HUES48 (cell line): ENCODE measurements at regions not wholly inside any gene's neighbourhood (a gene's known extent, or its start where the extent isn't known, plus 50 kb on each side); places are given as distances from the start of the nearest gene placed in this dataset.
"Not testable (repeated sequence)": the region's sequence is repeated elsewhere in the genome, so short reads cannot be mapped to it uniquely, and the experiment has no call there.

Experiments
- H3K27ac ChIP-seq: one replicate; pipeline ENCODE4 v1.7.0; 2013; ENCODE audit warnings: low read depth, low read length, inconsistent platforms
- H3K27me3 ChIP-seq: 2 replicates; pipeline ENCODE4 v1.6.1; 2013; ENCODE audit warnings: mild to moderate bottlenecking, low read length; ENCODE audit not compliant: control insufficient read depth, insufficient read depth
- H3K36me3 ChIP-seq: 2 replicates; pipeline ENCODE4 v1.6.1; 2013; ENCODE audit warnings: low read length; ENCODE audit not compliant: control insufficient read depth, insufficient read depth
- H3K4me1 ChIP-seq: 2 replicates; pipeline ENCODE4 v1.6.1; 2013; ENCODE audit warnings: mild to moderate bottlenecking, low read length; ENCODE audit not compliant: control insufficient read depth, insufficient read depth
- H3K4me3 ChIP-seq: 2 replicates; pipeline ENCODE4 v1.5.1; 2013; ENCODE audit warnings: mild to moderate bottlenecking, low read depth, low read length
- H3K9ac ChIP-seq: 2 replicates; pipeline ENCODE4 v1.6.1; 2013; ENCODE audit warnings: mild to moderate bottlenecking, low read depth, low read length, moderate library complexity
- H3K9me3 ChIP-seq: 2 replicates; pipeline ENCODE4 v1.6.1; 2013; ENCODE audit warnings: low read length; ENCODE audit not compliant: control insufficient read depth, insufficient read depth

DNA sequence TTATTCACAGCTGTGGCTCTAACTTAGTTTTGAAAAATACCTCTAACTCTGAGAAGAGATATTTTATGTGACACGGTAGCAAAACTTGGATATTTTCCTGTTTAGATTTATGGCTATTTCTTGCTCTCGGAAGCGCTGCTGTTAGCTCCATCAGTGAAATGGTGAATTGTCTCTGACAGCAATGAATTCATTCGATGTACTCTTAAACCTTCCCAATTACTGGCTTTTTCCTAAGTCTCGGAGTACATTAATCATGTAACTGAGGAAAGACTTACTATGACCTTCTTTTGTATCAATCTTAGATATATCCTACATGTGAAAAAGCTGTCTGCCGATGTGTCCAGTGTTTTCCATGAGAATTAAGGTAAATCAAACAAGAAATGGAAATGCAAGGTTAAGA lies 613.0 kb downstream of the KIF4B start:
- Histone ChIP-seq H3K9ac (no peak overlapping the region), H3K27ac (no peak overlapping the region), H3K27me3 (no peaks in the 10 kb centered on the region), H3K9me3 (no peaks in the 10 kb centered on the region), H3K4me1 (peaks cover 9% of the 10 kb centered on the region; the same call in 1 of the 2 replicates), H3K36me3 (no peaks in the 10 kb centered on the region), H3K4me3 (no peak overlapping the region)

DNA sequence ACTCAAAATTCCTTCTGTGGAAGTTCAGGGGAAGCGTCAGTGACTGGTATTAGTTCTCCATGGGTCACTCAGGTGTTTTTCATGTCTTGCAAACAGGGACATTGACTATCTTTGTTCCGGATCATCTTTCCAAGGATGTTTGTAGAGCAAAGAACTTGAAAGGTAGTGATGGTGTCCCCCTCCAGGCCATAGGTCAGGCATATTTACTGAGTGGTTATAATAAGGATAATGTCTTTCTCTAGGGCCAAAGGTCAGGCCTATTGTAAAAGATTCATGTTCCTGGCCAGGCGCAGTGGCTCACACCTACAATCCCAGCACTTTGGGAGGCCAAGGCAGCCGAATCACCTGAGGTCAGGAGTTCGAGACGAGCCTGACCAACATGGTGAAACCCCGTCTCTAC lies 614.8 kb downstream of the KIF4B start:
- Histone ChIP-seq H3K27ac (no peak overlapping the region), H3K27me3 (no peaks in the 10 kb centered on the region), H3K4me1 (peaks cover 9% of the 10 kb centered on the region; the same call in 1 of the 2 replicates), H3K9me3 (no peaks in the 10 kb centered on the region), H3K9ac (no peak overlapping the region), H3K4me3 (no peak overlapping the region), H3K36me3 (no peaks in the 10 kb centered on the region)

DNA sequence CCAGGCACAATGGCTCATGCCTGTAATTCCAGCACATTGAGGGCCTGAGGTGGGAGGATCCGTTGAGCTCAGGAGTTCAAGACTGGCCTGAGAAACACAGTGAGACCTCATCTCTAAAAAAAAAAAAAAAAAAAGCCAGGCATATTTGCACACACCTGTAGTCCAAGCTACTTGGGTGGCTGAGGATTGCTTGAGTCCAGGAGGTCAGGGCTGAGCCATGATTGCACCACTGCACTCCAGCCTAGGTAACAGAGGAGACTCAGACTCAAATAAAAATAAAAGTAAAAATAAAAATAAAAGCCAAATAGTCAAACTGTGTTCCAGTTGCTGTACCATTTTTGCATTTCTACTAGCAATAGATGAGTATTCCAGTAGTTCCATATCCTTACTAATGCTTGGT lies 616.0 kb downstream of the KIF4B start:
- no peaks in the 10 kb centered on the region for H3K36me3 ChIP-seq
- no peak overlapping the region for H3K4me3 ChIP-seq
- no peaks in the 10 kb centered on the region for H3K27me3 ChIP-seq
- 0 out of 2 replicates have a peak, but pooled peaks cover 5% of the 10 kb centered on the region for H3K9me3 ChIP-seq
- no peak overlapping the region for H3K27ac ChIP-seq
- H3K4me1 ChIP-seq, result peaks cover 7% of the 10 kb centered on the region; the same call in 1 of the 2 replicates
- H3K9ac ChIP-seq, result no peak overlapping the region

DNA sequence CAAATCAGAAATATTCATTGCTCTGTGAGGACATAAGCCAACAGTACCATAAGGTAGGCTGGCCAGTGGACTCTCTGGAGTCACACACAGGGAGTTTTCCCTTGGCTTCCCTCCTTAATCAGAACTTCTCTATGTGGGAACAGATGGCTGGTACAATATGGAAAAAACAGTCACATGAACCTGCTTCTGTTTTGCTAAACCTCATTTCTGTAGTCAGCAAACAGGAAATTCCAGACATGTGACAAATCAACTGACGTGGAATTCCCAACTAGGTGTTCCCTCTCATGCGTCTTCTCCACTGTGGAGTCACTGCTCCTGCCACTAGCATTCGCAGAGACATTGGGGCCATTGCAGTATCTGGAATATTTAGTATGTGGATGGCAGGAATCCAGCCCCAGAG lies 617.6 kb downstream of the KIF4B start:
- H3K9me3 ChIP-seq, result 0 out of 2 replicates have a peak, but pooled peaks cover 5% of the 10 kb centered on the region
- H3K36me3 ChIP-seq, result no peaks in the 10 kb centered on the region
- no peaks in the 10 kb centered on the region; the same call in 1 of the 2 replicates for H3K4me1 ChIP-seq
- no peak overlapping the region for H3K27ac ChIP-seq
- no peak overlapping the region; the same call in 1 of the 2 replicates for H3K4me3 ChIP-seq
- H3K9ac ChIP-seq, result no peak overlapping the region
- H3K27me3 ChIP-seq, result no peaks in the 10 kb centered on the region

DNA sequence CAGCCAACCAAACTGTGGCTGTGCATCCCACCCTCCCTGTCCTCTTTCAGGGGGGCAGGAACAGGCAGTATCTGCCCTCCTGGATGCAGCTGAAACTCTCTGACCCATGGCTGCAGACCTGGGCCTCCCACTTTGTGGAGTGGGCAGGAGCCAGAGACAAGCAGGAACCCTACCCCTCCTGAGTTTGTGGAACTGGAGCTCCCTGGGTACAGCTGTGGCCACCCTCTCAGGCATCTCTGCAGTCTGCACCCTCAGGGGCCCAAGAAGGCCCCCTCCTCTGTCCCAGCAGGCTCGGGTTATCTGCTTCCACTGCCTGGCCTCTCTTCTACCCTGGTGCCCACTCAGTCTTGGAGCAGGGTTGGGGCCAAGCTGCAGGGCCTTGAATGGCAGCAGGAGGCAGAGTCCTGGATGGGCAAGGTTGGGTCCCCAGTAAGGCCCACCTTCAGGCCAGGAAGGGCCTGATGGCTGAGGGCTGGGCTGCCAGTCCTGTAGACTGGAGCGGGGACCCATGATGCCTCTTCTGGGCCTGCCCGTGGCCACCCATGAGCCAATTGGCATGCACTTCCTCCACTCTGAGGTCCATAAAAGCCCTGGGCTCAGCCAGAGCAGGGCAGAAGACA lies 619.9 kb downstream of the KIF4B start:
- Histone ChIP-seq H3K27me3 (no peaks in the 10 kb centered on the region), H3K9ac (no peak overlapping the region), H3K9me3 (0 out of 2 replicates have a peak, but pooled peaks cover 5% of the 10 kb centered on the region), H3K4me3 (no peak overlapping the region), H3K4me1 (no peaks in the 10 kb centered on the region; the same call in 1 of the 2 replicates), H3K36me3 (no peaks in the 10 kb centered on the region), H3K27ac (no peak overlapping the region)

DNA sequence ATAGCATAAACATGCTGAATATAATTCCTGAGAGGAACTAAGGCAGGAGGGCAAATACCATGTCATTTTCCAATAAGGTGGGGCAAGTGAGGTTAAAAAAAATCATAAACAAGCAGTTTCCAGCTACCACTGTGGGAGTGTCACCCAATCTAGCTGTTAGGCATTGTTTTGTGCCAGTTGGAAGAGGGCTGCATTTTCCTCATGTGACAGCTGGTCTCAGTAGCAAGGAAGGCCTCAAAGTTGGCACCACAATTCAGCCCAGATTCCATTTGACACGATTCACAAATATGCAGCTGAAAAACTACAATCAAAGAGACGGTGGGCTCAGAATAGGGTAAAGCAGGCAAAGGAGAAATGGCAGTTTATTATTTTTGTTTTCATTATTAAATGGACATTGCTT lies 636.1 kb downstream of the KIF4B start:
- no peaks in the 10 kb centered on the region for H3K4me1 ChIP-seq
- H3K27me3 ChIP-seq, result no peaks in the 10 kb centered on the region
- no peak overlapping the region for H3K27ac ChIP-seq
- no peaks in the 10 kb centered on the region for H3K36me3 ChIP-seq
- H3K9ac ChIP-seq, result no peak overlapping the region
- no peak overlapping the region for H3K4me3 ChIP-seq
- no peaks in the 10 kb centered on the region for H3K9me3 ChIP-seq

DNA sequence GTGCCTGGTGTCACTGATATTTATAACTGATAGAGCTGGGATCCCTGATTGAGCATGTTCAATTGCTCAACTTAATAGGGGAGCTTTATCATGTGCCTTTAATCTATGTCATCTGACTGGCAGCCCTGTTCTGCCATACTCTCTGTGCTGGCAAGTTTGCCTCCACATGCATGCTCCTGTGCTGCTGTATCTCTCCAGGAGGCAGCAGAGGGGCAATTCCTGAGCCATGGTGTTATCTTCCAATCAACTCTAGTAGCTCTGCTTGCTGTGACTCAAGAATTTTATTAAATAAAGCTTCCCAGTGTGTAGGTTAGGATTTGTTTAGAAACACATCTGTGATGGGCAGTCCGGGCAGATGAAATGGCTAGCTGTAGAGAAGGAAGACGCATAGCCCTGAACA lies 642.0 kb downstream of the KIF4B start:
- Histone ChIP-seq H3K9ac (no peak overlapping the region), H3K27me3 (no peaks in the 10 kb centered on the region), H3K9me3 (no peaks in the 10 kb centered on the region), H3K27ac (no peak overlapping the region), H3K4me1 (no peaks in the 10 kb centered on the region), H3K4me3 (no peak overlapping the region), H3K36me3 (no peaks in the 10 kb centered on the region)

DNA sequence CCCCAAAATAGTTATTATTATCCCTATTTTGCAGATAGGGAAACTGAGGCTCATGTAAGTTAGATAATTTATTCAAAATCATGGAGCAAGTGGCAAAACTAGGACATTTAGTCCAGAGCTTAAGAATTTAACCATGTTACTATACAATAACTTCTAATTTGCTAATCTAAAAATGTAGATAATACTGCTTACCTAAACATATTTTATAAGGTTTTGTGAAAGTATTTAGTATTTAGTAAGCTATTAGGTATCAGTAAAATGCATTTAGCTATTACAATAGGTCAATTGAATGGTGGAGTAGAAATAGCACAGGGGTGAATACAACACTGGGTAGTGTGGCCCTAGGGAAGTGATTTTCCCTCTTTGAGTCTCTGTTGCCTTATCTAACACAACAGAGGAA lies 648.3 kb downstream of the KIF4B start:
- Histone ChIP-seq H3K4me3 (no peak overlapping the region), H3K9ac (no peak overlapping the region), H3K27me3 (no peaks in the 10 kb centered on the region), H3K36me3 (no peaks in the 10 kb centered on the region), H3K9me3 (no peaks in the 10 kb centered on the region), H3K27ac (no peak overlapping the region), H3K4me1 (no peaks in the 10 kb centered on the region)

DNA sequence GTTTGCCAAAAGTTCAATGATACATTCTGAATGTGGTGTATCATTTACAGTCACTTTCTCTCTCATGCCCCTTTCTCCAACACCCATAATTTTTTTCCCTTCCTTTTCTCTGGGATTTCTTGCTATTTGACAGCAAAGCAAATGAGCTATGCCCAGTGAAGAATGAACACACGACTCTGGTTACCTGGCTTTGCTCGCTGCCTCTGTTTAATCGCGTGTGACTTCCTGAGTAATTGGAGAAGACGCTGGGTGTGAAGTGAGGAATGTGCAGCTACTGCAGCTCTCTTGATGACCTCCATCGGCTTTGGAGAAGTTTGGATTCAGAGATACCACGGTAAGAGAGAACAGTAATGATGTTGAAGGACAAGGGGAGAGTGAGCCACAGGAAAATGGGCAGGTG lies 651.8 kb downstream of the KIF4B start:
- no peaks in the 10 kb centered on the region for H3K36me3 ChIP-seq
- no peaks in the 10 kb centered on the region for H3K9me3 ChIP-seq
- no peaks in the 10 kb centered on the region for H3K4me1 ChIP-seq
- H3K4me3 ChIP-seq, result no peak overlapping the region
- H3K9ac ChIP-seq, result no peak overlapping the region
- no peak overlapping the region for H3K27ac ChIP-seq
- H3K27me3 ChIP-seq, result no peaks in the 10 kb centered on the region

DNA sequence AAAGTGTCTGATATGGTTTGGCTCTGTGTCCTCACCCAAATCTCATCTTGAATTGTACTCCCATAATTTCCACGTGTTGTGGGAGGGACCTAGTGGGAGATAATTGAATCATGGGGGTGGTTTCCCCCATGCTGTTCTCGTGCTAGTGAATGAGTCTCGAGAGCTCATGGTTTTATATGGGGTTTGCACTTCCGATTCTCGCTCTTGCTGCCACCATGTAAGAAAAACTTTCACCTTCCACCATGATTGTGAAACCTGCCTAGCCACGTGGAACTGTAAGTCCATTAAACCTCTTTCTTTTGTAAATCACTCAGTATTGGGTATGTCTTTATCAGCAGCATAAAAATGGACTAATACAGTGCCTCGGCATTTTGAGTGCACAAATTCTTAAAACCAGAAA lies 655.0 kb upstream of the SGCD start:
- not testable (repeated sequence) for H3K9me3 ChIP-seq, H3K4me3 ChIP-seq, H3K9ac ChIP-seq, H3K36me3 ChIP-seq, H3K27me3 ChIP-seq, H3K27ac ChIP-seq, H3K4me1 ChIP-seq

DNA sequence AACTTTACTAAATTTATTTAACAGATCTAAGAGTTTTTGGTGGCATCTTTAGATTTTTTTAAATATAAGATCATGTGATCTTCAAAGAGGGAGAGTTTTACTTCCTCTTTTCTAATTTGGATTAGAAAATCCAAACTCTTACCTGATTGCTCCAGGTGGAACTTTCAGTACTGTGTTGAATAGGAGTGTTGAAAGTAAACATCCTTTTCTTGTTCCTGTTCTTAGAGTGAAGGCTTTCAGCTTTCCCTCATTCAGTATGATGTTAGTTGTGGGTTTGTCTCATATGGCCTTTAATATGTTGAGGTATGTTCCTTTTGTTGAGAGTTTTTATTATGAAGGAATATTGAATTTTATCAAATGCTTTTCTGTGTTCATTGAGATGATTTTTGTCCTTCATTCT lies 650.0 kb upstream of the SGCD start:
- no peak overlapping the region for H3K27ac ChIP-seq

More for the DNA sequence above, 650.0 kb upstream of the SGCD start:
- no peak overlapping the region for H3K4me3 ChIP-seq
- H3K9me3 ChIP-seq, result no peaks in the 10 kb centered on the region
- H3K4me1 ChIP-seq, result no peaks in the 10 kb centered on the region
- no peaks in the 10 kb centered on the region for H3K36me3 ChIP-seq
- H3K27me3 ChIP-seq, result no peaks in the 10 kb centered on the region
- H3K9ac ChIP-seq, result no peak overlapping the region
